ENCODE measurements at regions not wholly inside any gene's neighbourhood (a gene's known extent, or its start where the extent isn't known, plus 50 kb on each side); places are given as distances from the start of the nearest gene placed in this dataset.
"Not testable (repeated sequence)": the region's sequence is repeated elsewhere in the genome, so short reads cannot be mapped to it uniquely, and the experiment has no call there.

DNA sequence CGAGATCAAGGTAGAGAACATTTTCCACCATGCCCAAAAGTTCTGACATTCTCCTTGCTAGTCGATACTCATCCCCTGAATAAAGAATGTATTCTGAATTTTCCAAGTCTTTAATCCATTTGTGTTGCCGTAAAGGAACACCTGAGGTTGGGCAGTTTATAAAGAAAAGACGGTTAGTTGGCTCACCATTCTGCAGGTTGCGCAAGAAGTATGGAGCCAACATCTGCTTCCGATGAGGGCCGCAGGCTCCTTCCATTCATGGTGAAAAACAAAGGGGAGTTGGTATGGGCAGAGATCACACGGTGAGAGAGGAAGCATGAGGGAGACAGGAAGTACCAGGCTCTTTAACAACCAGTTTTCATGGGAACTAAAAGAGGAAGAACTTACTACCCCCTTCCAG lies 121.2 kb downstream of the DCLK3 start:
- TF ChIP-seq, protein P1, sequence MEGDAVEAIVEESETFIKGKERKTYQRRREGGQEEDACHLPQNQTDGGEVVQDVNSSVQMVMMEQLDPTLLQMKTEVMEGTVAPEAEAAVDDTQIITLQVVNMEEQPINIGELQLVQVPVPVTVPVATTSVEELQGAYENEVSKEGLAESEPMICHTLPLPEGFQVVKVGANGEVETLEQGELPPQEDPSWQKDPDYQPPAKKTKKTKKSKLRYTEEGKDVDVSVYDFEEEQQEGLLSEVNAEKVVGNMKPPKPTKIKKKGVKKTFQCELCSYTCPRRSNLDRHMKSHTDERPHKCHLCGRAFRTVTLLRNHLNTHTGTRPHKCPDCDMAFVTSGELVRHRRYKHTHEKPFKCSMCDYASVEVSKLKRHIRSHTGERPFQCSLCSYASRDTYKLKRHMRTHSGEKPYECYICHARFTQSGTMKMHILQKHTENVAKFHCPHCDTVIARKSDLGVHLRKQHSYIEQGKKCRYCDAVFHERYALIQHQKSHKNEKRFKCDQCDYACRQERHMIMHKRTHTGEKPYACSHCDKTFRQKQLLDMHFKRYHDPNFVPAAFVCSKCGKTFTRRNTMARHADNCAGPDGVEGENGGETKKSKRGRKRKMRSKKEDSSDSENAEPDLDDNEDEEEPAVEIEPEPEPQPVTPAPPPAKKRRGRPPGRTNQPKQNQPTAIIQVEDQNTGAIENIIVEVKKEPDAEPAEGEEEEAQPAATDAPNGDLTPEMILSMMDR (IDR thresholded peaks at IDR 0.05; ENCODE audit: low read length, missing control alignments): no peak
- no peak overlapping the region for H3K4me3 ChIP-seq (replicated peaks; ENCODE audit: low read depth, low read length)
- DNase-seq (ENCODE audit: low read depth): no peak

DNA sequence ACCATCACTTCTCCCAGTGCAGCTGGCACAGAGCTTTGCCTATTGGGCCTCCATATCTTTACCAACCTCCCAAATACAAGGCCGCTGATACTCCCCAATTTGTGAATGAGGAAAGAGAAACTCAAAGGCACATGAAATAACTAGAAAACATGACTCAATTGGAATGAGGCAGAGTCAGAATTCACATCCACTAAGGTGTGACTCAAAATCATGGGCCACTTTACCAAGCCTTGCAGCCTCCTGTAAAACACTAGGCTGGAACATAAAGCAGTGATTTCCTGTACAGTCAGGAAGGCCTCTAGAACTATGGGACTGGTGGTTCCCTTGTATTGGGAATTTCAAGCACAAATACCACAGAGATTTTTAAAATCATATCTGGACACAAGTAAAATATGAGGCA lies 128.6 kb downstream of the DCLK3 start:
- TF ChIP-seq, protein P1 (IDR thresholded peaks at IDR 0.05; ENCODE audit: low read length, missing control alignments): no peak
- H3K4me3 ChIP-seq (replicated peaks; ENCODE audit: low read depth, low read length): no peak overlapping the region
- no peak for DNase-seq (ENCODE audit: low read depth)

DNA sequence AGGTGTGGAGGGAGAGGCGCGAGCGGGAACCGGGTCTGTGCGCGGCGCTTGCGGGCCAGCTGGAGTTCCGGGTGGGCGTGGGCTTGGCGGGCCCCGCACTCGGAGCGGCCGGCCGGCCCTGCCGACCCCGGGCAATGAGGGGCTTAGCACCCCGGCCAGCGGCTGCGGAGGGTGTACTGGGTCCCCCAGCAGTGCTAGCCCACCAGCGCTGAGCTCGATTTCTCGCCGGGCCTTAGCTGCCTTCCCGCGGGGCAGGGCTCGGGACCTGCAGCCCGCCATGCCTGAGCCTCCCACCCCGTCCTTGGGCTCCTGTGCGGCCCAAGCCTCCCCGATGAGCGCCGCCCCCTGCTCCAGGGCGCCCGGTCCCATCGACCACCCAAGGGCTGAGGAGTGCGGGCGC lies 130.5 kb downstream of the DCLK3 start:
- not testable (repeated sequence) for DNase-seq (ENCODE audit: low read depth); H3K4me3 ChIP-seq (replicated peaks; ENCODE audit: low read depth, low read length)

DNA sequence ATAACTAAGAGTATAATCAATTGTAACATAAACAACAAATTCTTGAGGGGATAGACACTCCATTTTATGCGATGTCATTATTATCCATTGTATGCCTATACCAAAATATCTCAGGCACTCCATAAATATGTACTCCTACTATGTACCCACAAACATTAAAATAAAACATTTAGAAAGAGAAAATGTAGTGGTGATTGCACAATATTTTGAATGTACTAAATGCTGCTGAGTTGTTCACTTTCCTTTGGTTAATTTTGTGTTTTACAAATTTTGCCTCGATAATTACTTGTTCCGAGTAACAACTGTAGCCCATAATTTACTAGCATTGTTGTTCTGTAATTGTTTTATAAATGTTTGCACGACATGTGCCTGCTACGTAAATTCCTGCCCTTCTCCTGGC lies 131.3 kb downstream of the DCLK3 start:
- H3K4me3 ChIP-seq (replicated peaks; ENCODE audit: low read depth, low read length): no peak overlapping the region
- DNase-seq (ENCODE audit: low read depth): no peak
- TF ChIP-seq, protein P1 (IDR thresholded peaks at IDR 0.05; ENCODE audit: low read length, missing control alignments): no peak

- DNase-seq (ENCODE audit: low read depth): no peak
- H3K4me3 ChIP-seq (replicated peaks; ENCODE audit: low read depth, low read length): no peak overlapping the region
- TF ChIP-seq, protein P1 (IDR thresholded peaks at IDR 0.05; ENCODE audit: low read length, missing control alignments): no peak
These were observed 132.8 kb downstream of the DCLK3 start for GRCh38 chr3:36631549-36631948.

- H3K4me3 ChIP-seq (replicated peaks; ENCODE audit: low read depth, low read length): no peak overlapping the region
- TF ChIP-seq, protein P1 (IDR thresholded peaks at IDR 0.05; ENCODE audit: low read length, missing control alignments): no peak
- DNase-seq (ENCODE audit: low read depth): no peak
These were observed 148.5 kb downstream of the DCLK3 start for GRCh38 chr3:36615861-36616260.

- DNase-seq (ENCODE audit: low read depth): peak; percentile 18
- TF ChIP-seq, protein P1 (IDR thresholded peaks at IDR 0.05; ENCODE audit: low read length, missing control alignments): no peak
These were observed 157.2 kb downstream of the DCLK3 start for GRCh38 chr3:36606871-36607765.

More at GRCh38 chr3:36606871-36607765, 157.2 kb downstream of the DCLK3 start:
- H3K4me3 ChIP-seq (replicated peaks; ENCODE audit: low read depth, low read length): no peak overlapping the region
